ENCODE measurements at regions not wholly inside any gene's neighbourhood (a gene's known extent, or its start where the extent isn't known, plus 50 kb on each side); places are given as distances from the start of the nearest gene placed in this dataset.

DNA sequence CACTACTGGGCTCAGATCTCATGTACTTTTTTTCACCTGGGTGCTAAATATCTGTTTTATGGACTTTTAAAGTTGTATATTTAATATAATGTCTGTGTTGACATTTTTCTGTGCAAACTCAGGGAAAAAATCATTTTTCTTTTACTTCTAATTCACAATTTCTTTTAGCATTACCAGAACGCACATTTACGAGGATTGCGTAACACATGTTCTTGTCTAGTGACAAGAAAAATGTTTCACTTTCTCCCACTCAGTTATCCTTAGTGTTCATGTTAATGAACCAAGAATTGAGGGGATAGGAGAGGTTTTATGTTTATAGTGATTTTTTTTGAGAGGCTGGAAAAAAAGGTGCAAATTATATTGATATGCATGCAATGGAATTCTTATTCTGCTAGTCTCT, 86.3 kb upstream of the PJA2 start:
- TF ChIP-seq ZFX (IDR thresholded peaks at IDR 0.05) (no peak), CTCF (conservative IDR thresholded peaks at IDR 0.05) (no peak)
